G401.6 (cell line): ENCODE measurements at regions not wholly inside any gene's neighbourhood (a gene's known extent, or its start where the extent isn't known, plus 50 kb on each side); places are given as distances from the start of the nearest gene placed in this dataset.

Experiments used
- FAIRE-seq: peaks from 2 replicates; lab custom pipeline; 2012; peaks lifted over from hg19 to GRCh38; lab: Jason Lieb, UNC

DNA sequence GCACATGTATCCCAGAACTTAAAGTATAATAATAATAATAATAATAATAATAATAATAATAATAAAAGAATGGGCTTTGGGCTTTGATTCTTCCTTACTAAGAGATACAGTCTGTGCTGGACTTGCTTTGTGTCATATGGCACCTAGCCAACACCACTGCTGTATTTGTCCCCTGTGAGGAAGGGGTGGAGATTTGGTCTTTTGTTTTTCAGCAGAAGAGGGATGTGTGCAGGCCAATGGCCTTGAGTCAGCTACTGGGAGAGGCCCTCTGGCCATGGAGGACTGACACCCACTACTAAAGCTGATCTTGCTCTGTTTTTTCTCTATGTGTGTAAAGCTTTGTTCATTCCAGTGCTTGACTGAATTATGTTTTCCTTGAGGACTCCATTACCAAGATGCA lies 573.0 kb upstream of the PCDH15 start:
- no peak for FAIRE-seq

DNA sequence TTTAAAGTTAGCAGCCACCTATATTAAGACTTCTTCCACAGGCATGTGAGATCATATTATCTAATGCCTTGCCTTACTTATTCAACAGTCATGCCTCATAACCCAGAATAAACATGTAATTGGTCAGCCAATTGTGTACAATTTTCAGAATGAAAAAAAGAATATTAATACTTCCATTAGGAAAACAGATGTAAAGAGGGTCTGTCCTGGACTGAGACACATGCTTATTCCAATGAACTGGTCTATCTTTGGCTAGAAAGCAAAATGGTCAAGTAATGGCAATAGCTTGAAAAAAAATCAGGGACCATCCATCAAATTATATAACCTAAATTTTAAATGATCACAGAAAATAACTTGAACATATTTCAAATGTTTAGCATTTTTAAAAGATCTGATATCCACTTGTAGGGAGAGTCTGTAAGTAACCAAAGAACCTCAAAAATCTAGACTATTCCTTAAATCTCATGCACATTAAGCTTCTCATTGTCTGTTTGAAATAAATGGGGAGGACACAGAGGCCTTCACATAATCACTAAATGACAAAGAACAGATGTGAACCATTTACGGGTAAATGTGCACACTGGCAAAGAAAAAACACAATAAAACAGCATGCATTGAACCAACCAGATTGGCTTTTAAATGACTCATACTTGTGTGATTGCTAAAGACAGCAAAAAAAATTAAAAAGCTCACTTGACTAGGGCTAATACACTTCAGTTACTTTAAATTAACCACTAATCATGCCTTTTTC lies 568.8 kb upstream of the PCDH15 start:
- no peak for FAIRE-seq

DNA sequence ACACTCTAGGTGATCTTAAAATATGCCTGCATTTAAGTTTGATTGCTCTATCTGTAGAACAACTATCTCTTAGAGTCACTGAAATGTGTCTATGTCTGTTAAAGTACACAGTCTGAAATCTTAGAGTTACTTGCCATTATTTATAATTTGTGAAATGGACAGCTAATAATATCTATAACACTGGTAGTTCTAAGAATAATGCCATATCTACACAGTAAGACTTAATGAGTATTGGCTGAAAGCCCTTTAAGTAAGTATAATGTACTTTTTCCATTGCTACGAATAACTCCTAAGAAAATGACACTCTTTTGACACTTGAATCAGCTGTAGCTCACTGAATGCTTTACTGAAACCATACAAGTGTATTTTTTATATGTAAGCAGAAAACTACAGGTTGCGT lies 567.4 kb upstream of the PCDH15 start:
- no peak for FAIRE-seq

DNA sequence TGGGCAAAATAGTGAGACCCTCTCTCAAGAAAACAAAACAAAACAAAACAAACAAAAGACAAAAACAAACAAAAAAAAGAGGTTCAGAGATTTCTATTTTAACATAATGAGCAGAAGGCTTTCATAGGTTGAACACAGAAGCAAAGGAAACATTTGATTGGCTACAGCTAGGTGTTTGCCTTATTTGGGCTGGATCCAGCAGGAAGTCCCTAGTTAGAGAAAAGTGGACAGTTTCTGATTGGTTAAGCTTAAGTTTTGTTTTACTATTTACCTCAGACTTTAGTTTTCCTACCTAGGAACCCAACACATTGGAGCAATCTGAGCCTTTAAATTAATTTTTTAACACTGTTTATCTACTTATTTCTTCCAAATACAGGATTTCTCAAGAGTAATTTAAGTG lies 566.5 kb upstream of the PCDH15 start:
- FAIRE-seq, result no peak

DNA sequence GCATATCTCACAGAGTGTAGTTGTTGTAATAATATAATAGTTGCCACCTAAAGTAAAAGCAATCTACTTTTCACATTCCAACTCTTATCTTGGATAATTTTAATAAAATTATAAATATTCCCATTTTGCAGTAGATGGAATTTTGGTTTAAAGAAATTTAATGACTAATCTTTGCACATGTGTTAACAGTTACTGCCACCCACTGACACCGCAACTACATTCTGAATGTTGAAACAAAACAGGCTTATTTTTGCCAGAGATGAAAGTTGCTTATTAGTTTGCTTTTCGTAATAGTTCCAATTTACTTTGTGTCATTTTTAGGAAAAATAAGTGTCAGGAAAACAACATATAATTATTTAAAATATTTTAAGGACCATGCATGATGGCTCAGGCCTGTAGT lies 557.5 kb upstream of the PCDH15 start:
- no peak for FAIRE-seq

DNA sequence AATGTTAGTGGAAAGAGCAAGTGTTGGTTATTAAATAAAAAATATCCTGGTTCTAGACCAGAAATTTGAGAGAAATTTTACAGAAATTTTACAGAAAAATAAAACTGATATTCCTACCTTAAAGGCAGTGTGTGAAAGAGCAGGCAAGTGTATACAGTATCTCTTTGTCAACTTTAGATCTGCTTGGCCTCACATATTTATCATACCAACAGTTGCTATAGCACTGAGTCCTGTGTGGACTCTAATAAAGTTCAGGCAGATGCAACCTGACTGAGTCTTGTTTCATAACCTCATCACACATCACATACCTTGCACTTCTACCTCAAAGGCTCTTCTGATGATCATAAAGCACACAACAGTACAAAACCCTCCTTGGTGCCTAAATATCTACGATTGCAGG lies 552.4 kb upstream of the PCDH15 start:
- no peak for FAIRE-seq

DNA sequence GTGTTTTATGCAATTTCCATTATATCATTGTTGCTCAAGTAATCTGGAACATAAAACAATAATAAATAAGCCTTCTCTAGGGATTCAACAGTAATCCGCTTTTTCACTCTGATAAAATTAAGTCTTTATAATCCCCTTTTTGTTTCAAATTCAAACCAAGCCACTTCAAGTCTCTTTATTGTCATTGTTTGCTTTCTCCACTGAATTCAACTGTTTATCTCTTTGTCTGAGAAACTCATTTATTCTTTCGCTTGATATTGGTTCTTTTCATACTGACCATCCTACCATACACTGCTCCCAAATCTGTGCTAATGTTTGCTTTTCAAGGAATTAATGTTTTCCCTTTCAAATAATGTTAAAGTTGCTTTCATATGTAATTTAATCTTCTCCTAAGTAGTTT lies 550.4 kb upstream of the PCDH15 start:
- no peak for FAIRE-seq

DNA sequence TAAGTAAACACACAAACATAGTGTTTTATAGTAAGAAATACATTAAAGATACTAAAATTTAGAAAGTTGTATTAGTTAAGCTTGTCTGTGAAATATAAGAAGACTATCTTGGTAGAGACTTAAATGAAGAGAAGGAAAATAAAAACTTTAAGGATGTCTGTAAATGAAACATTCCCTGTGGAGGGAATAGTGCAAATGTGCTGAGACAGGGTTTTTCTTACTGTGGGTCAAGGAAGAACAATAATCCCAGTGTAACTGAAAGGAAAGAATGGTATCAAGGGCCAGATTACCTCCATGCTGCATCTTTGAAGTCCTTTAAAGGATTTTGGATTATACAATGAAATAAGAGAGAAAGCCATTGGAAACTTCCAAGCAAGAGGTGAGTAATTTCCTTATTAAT lies 547.5 kb upstream of the PCDH15 start:
- no peak for FAIRE-seq

DNA sequence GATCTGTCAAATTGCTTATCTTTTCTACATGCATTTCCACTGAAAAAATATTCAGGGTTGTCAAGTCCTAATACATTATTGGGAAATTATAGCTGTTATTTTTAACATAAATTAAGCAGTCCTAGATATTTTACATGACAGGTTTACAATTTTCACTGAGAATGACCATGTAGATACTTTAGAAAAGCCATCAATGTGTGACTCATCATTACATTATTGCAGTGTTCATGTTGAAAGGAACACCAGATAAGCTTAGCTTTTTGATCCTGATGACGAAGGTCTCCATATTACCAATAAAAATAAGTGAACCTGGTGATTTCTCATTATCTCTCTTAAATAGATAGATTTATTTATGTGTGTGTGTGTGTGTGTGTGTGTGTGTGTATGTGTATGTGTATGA lies 529.5 kb upstream of the PCDH15 start:
- FAIRE-seq, result no peak

DNA sequence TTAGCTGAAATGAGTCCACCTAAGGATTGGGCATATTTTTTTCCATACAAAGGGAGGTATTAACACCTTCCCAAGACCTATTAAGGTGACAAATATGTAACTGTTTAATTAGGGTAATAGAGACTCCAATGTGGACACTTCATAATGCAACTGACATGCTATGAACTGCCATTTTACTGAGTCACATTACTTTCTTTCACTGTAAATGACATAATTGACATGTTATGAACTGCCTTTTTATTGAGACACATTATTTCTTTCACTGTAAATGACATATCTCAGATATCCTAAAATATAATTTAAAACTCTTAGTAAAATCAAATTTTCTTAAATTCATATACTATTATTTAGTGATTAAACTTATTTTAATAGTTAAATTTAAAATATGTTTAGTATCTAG lies 528.8 kb upstream of the PCDH15 start:
- peak; percentile 15 for FAIRE-seq

DNA sequence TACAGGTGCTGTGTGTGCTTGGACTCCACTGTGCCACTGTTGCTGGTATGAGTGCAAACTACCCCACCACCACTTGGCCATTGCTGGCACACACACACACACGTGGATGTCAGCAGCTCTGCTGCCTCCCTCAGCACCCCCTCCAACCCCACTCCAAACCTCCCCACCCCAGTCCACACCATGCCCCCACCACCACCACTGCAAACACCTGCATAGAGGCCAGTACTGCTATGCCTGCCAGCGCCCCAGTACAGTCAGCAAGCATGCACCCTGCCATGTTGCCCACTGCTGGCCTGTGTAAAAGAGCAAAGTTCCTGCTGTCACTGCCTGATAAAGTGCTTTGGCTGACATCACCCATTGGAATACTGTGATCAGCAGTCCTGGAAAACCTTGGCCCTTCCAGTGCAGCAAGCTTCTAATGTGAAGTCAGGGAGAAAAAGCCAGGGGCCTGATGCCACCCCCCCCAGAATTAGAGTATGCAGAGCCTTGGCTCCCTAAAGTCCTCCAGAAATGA lies 519.2 kb upstream of the PCDH15 start:
- FAIRE-seq, result no peak

DNA sequence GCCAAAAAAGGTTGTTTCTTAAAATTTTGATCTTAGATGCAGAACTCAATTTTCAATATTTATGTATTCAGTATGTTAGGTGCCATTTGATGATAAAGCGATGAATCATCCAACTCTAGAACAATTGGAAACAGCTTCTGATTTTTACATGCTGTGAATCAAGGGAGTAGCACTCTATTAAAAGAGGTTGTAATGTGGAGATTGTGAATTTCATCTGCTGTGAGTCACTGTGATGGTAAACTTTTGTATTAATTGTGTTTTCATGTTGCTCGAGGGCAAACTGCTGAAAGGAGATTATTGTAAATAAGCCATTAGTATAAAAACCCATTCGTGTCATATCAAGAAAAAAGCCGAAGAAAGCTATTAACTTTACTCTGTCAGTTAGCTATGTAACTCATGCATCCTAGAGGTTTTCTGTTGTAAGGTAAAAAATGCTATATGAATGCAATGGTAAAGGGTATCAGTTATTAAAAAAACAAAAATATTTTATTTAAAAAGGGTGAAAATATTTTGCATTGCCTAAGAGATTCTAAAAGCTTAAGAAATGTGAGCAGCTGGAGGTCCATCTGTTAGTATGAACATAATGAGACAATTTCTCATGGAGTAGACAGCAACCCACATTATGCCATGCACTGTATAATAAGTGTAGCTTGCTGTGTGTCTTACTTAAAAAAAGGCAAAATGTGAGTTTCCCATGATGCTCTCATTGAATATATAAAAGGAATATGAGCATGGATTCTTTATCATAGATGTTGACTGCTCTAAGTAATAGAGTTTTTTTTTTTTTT lies 511.0 kb upstream of the PCDH15 start:
- no peak for FAIRE-seq

DNA sequence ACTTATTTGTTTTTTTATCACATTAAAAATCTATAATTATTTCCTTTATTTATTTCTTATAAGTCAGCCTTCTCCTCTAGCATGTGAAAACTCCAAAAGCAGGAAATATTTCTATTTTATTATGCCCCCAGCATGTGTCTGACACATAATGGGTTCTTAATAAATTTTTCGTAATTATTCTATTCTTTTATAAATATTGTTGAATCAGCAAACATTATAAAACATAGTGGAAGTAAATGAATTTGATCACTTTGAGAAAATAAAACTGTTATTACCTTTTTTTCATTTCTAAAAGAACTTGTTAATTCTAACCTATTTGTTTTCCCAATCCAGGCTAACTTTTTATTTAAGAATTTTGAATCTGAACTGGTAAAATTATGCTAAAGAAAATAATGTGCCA lies 509.1 kb upstream of the PCDH15 start:
- no peak for FAIRE-seq

DNA sequence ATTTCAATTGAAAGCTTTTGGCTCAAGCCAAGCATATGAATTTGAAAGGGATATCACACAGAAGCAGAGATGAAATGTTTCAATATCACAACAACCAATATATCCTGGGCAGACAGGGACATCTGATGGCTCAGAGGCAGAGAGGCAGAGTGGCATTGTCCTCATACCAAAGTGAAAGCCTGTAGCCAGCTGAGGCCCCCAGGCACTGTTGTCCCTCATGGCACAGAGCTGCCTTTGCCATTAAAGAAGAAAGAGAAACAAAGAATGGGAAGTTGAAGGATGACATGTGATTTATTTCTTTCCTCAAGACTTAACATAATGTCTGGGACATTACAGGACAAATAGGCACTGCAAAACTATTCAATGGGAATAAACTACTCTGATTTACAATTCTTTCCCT lies 504.3 kb upstream of the PCDH15 start:
- no peak for FAIRE-seq

DNA sequence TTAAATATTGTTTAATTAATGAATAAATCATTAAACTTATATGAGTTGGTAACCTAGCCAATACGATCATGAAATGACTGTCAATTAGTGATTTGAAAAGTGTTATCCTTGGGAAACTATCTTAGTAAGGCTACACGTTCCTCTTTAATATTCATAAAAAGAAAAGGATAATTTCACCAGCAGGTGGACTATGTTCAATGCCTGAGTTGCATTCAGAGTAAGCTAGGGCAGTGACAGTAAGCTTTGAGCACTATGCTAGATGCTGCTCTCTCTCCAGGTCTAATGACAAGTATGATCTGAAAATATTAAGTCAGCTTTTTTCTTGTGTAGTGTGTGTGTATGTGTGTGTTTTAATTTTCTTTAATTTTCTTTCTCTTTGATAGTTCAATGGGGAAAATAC lies 486.3 kb upstream of the PCDH15 start:
- FAIRE-seq, result no peak

DNA sequence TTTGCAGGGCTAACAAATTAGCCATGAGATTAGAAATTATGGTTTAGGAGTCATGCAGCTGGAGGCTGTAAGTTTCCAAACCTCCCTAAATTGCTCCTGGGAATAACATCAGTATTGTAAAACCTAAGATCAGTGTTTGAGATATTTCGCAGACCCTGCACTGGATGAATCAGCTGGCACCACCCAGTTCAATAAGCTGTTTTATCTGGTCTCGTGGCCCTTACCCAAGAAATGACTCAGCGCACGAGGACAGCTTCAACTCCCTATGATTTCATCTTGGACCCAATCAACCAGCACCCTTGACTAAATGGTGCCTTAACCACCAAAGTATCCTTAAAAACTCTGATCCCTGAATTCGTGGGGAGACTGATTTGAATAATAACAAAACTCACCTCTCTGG lies 482.0 kb upstream of the PCDH15 start:
- no peak for FAIRE-seq

DNA sequence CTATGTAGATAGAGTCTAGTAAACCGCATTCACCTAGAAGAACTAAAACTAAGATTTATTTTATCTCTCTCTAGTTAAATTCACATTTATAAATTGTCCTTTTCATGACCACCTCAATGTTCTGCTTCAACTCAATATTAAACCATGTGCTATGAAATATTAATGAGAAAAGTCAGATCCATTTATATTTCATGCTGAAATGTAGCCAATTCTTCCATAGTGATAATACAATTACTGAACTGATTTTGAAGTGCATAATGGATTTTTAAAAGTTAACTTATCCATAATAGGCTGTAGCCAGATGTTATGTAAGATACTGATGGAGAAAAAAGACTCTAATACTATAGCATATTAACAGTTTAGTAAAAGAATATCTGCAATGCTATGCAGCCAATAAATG lies 479.7 kb upstream of the PCDH15 start:
- no peak for FAIRE-seq

DNA sequence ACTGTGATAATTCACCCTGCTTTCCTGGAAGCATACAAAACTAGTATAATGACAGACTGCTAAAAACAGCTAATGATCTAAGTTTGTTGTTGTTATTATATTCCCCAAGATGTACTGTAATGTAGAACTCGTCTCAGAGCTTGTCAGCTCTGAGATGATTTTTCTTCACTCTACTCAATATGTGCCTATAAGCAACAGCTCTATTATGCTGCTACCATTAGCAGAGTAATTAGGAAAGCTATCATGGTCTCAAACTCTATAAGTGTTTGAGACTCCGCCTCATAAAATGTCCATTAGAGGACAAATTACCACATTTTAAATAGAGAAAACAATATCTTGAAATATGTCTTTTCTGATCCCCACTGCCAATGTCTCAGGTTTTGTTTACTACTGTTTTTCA lies 476.5 kb upstream of the PCDH15 start:
- no peak for FAIRE-seq

DNA sequence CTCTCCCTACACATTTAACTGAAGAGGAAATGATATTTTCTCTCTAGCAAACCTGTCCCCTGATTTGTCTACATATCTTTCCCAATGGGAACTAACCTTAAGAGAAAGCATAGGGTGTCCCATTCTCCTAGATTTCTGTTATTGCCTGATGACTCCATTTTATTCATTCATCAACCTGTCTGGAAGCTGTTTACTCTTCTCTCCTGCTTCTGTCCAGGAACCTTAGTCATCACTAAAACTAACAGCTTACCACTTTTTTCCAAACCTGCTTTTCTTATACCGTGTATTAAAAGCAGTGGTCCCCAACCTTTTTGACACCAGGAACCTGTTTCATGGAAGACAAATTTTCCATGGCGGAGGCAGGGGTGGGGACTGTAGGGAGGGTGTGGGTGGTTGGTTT lies 473.3 kb upstream of the PCDH15 start:
- FAIRE-seq, result no peak

DNA sequence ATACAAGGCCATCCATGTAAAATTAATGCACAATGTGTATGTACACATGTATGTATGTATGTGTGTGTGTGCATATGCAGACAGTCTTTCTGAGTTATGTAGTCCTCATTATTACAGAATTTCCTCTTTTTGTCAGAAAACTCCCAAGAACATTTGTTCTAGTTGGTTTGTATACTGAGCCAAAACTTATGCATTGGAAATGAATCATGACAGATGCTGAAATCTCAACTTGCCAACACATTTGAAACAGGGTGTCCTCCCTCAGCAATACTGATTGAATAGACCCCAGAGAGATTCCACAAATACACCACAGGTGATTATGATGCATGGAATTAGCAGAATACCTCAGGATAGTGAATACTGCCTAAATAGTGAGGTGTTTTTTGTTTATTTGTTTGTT lies 472.9 kb upstream of the PCDH15 start:
- no peak for FAIRE-seq

DNA sequence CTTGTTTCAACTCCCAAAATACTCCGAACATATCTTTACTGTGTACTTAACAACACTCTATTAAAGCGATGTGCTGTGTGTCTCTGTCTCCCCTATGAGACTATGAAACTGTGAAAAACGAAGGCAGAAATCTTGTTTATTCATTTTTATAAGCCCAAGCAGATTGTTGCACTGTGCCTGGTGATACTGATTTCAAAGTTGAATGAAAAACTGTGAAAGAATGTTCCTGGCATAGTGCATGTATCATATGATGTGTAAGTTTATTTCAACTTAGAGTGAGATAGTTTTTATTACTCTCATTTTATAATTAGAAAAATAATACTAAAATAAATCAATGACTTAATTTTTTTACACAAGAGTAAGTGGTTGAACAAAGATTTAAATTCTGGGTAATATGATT lies 471.9 kb upstream of the PCDH15 start:
- FAIRE-seq, result no peak

DNA sequence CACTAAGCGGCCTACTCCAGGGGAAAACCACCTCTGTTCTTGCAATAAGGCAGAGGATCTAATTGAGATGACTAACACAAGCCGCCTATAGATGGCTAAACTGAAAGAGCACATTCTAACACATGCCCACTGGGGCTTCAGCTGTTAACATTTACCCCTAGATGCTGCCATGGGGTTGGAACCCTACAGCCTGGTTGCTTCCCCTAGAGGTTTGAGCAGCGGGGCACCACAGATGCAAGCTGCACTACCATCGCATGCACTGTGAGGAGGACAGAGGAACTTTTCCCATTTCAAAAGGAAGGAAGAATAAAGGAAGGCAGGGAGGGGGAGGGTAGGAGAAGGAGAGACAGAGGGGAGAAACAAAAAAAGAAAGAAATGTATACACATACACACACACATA lies 465.8 kb upstream of the PCDH15 start:
- no peak for FAIRE-seq

DNA sequence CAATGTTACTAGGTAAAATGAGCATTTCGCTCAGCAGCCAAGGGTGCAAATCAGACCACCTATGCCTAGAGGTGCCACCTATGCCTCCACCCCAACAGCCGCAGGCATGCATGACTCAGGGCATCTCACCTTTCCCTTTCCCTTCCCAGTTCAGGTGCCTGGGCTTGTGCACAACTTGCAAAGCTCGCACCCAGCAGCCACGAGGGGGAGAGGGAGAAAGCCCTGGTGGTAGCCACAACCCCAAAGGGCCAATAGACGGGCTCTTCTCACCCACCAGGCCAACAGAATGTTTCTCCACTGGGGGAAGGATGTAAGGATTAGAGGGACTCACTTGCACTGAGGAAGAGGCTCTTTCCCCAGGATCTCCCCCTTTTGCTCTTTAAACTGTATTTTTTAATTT lies 462.3 kb upstream of the PCDH15 start:
- FAIRE-seq, result no peak

DNA sequence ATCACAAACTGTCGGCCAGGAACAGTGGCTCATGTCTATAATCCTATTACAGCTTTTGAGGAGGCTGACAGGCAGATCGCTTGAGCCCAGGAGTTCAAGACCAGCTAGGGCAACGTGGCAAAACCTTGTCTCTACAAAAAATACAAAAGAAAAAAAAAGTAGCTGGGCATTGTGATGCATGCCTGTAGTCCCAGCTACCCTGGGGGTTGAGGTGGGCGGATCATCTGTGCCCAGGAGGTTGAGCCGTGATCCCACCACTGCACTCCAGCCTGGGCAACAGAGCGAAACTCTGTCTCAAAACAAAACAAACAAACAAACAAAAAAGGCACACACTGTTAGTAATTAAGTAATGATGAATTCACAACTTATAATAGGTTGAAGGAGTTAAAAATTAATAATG lies 441.5 kb upstream of the PCDH15 start:
- no peak for FAIRE-seq
